GM06990 (cell line): ENCODE measurements at regions not wholly inside any gene's neighbourhood (a gene's known extent, or its start where the extent isn't known, plus 50 kb on each side); places are given as distances from the start of the nearest gene placed in this dataset.

Source experiments
- DNase-seq: peaks from one replicate; pipeline ENCODE4 v3.0.0-alpha.2; 2011; ENCODE audit not compliant: insufficient read length; ENCODE audit errors: extremely low read depth
- H3K27me3 ChIP-seq: replicated peaks from 2 replicates; pipeline ENCODE4 v1.6.0; 2011; ENCODE audit warnings: low read length; ENCODE audit not compliant: control insufficient read depth, insufficient read depth
- H3K36me3 ChIP-seq: 2 replicates; pipeline ENCODE4 v1.5.1; 2011; ENCODE audit warnings: low read length; ENCODE audit not compliant: control insufficient read depth, insufficient read depth
- H3K4me3 ChIP-seq: replicated peaks from 2 replicates; pipeline ENCODE4 v1.5.1; 2011; ENCODE audit warnings: low read depth, mild to moderate bottlenecking, control low read depth, low read length
- TF ChIP-seq, protein P1 (sequence below): IDR thresholded peaks from 2 replicates; pipeline ENCODE4 v1.5.1; 2011; ENCODE audit warnings: low read length, control low read depth, mild to moderate bottlenecking, inconsistent platforms; ENCODE audit not compliant: insufficient read depth, poor library complexity, severe bottlenecking

DNA sequence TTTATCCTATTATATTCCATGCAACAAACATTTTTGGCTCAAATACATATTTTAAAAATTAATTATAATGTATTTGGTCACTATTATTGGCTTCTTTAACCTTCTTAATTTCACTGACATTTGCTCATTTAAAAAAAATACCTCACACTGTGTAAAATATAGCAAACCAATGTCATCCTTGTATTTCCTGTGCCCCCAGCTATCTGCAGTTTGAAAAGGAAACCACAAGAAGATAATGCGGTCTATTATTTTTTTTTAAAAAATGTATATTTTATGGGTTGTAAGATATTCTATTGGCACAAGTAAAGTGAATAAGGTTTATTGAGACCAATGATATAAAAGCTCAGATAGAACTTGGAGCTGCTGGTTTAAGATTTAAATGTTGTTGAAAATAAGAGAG, 904.2 kb downstream of the SI start:
- Histone ChIP-seq H3K4me3 (no peak overlapping the region), H3K36me3 (no peaks in the 10 kb centered on the region), H3K27me3 (no peaks in the 10 kb centered on the region)
- TF ChIP-seq, protein P1, sequence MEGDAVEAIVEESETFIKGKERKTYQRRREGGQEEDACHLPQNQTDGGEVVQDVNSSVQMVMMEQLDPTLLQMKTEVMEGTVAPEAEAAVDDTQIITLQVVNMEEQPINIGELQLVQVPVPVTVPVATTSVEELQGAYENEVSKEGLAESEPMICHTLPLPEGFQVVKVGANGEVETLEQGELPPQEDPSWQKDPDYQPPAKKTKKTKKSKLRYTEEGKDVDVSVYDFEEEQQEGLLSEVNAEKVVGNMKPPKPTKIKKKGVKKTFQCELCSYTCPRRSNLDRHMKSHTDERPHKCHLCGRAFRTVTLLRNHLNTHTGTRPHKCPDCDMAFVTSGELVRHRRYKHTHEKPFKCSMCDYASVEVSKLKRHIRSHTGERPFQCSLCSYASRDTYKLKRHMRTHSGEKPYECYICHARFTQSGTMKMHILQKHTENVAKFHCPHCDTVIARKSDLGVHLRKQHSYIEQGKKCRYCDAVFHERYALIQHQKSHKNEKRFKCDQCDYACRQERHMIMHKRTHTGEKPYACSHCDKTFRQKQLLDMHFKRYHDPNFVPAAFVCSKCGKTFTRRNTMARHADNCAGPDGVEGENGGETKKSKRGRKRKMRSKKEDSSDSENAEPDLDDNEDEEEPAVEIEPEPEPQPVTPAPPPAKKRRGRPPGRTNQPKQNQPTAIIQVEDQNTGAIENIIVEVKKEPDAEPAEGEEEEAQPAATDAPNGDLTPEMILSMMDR = no peak
- DNase-seq = no peak

GRCh38 chr3:164155400-164155799, 922.9 kb downstream of the SI start:
- TF ChIP-seq, protein P1 = no peak

GRCh38 chr3:164144824-164145223, 933.5 kb downstream of the SI start:
- Histone ChIP-seq H3K36me3 (no peaks in the 10 kb centered on the region), H3K27me3 (no peaks in the 10 kb centered on the region), H3K4me3 (no peak overlapping the region)
- no peak for DNase-seq
- TF ChIP-seq, protein P1 = no peak

More at GRCh38 chr3:164155400-164155799, 922.9 kb downstream of the SI start:
- DNase-seq = no peak
- Histone ChIP-seq H3K36me3 (no peaks in the 10 kb centered on the region), H3K27me3 (no peaks in the 10 kb centered on the region), H3K4me3 (no peak overlapping the region)

DNA sequence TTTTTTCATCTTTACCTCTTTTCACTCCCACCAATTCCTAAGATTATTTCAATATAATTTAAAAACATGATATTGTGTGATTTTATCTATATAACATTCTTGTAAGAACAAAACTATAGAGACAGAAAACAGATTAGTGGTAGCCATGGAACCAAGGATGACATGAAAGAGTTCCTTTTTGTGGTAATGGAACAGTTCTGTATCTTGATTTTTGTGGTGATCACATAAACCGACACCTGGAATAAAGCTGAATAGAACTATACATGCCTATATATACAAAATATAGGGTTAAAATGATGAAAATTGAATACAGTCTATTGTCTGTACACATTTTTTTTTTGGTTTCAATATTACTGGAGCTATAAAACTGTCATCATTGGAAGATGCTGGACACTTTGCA, 945.4 kb downstream of the SI start:
- DNase-seq = no peak
- H3K27me3 ChIP-seq = no peaks in the 10 kb centered on the region
- H3K36me3 ChIP-seq = no peaks in the 10 kb centered on the region
- H3K4me3 ChIP-seq = no peak overlapping the region
- TF ChIP-seq, protein P1 = no peak

DNA sequence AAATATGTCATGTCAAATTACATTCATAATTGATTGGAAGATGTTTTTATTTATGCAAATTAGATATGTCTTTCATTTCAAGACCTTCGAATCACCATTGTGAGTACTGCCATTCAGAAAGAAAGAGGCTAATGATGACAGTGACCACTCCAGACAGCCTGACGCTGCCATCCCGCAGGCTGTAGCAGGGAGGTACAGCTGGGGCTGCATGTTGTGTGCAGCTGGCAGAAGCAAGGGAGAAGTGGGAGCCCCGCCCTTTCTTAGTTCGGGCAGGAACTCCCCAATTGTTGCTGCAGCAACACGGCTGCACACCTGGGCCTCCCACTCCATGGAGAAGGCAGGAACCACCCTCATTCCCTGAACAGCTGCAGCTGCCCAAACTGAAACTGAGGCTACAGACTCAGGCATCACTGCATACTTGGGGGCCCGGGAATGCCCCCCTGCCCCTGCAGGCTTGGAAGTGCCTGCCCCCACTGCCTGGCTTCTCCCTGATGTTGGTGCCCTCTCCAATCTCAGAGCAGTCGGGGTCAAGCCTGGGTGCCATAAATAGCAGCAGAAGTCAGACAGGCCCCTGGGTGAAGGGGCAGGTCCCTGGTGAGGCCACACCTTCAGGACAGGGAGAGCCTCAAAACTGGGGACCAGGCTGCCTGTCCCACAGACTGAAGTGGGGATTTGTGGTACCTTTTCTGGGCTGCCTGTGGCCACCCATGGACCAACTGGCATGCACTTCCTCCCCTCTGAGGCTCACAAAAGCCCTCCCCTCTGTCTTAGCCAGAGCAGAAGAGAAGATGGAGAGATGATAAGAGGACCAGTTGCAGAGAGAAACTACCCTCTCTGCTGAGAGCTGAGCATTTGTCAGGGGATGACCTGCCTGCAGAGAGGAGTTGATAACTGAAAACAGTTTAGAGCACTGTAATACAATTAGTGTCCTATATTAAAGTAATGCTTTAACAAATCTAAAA, 964.6 kb downstream of the SI start:
- Histone ChIP-seq H3K4me3 (no peak overlapping the region), H3K36me3 (no peaks in the 10 kb centered on the region), H3K27me3 (no peaks in the 10 kb centered on the region)
- TF ChIP-seq, protein P1 = no peak
- no peak for DNase-seq
